NB4 (cell line): ENCODE measurements at regions not wholly inside any gene's neighbourhood (a gene's known extent, or its start where the extent isn't known, plus 50 kb on each side); places are given as distances from the start of the nearest gene placed in this dataset.
A peak's percentile ranks its signal among the peaks of the same experiment; 100 is the strongest.

Source experiments
- CTCF ChIP-seq: IDR thresholded peaks from one replicate; pipeline ENCODE4 v1.5.1; 2012; ENCODE audit warnings: low read depth, low read length
- POLR2A ChIP-seq: IDR thresholded peaks from 2 replicates; pipeline ENCODE4 v1.6.1; 2011; ENCODE audit warnings: mild to moderate bottlenecking; ENCODE audit not compliant: insufficient read length; ENCODE audit errors: extremely low read depth

- peak; percentile 17 for TF ChIP-seq CTCF
- TF ChIP-seq POLR2A = no peak
These were observed 273.3 kb upstream of the TCF4 start for GRCh38 chr18:55861266-55861665.
